Raji (cell line): ENCODE measurements at regions not wholly inside any gene's neighbourhood (a gene's known extent, or its start where the extent isn't known, plus 50 kb on each side); places are given as distances from the start of the nearest gene placed in this dataset.

Experiments
- POLR2A ChIP-seq: IDR thresholded peaks from 2 replicates; pipeline ENCODE4 v1.6.1; 2011; ENCODE audit warnings: low read depth, low read length, control low read depth; ENCODE audit not compliant: insufficient read depth

- no peak for TF ChIP-seq POLR2A
These were observed 347.2 kb upstream of the TRIB2 start for GRCh38 chr2:12369566-12369965.

GRCh38 chr2:12376025-12376424 lies 340.7 kb upstream of the TRIB2 start:
- TF ChIP-seq POLR2A: no peak

- TF ChIP-seq POLR2A: no peak
These were observed 337.6 kb upstream of the TRIB2 start for GRCh38 chr2:12379143-12379542.

- no peak for TF ChIP-seq POLR2A
These were observed 335.0 kb upstream of the TRIB2 start for GRCh38 chr2:12381543-12382325.

GRCh38 chr2:12382366-12382765 lies 334.4 kb upstream of the TRIB2 start:
- no peak for TF ChIP-seq POLR2A

GRCh38 chr2:12389344-12390045 lies 327.2 kb upstream of the TRIB2 start:
- no peak for TF ChIP-seq POLR2A

GRCh38 chr2:12391116-12391515 lies 325.6 kb upstream of the TRIB2 start:
- TF ChIP-seq POLR2A: no peak

- no peak for TF ChIP-seq POLR2A
These were observed 320.0 kb upstream of the TRIB2 start for GRCh38 chr2:12396699-12397098.

GRCh38 chr2:12397854-12398253 lies 318.9 kb upstream of the TRIB2 start:
- no peak for TF ChIP-seq POLR2A

GRCh38 chr2:12399240-12399639 lies 317.5 kb upstream of the TRIB2 start:
- no peak for TF ChIP-seq POLR2A

- no peak for TF ChIP-seq POLR2A
These were observed 316.2 kb upstream of the TRIB2 start for GRCh38 chr2:12400543-12400942.

- no peak for TF ChIP-seq POLR2A
These were observed 314.1 kb upstream of the TRIB2 start for GRCh38 chr2:12402440-12403139.

- TF ChIP-seq POLR2A: no peak
These were observed 312.2 kb upstream of the TRIB2 start for GRCh38 chr2:12404497-12404896.

- no peak for TF ChIP-seq POLR2A
These were observed 309.6 kb upstream of the TRIB2 start for GRCh38 chr2:12407160-12407559.

GRCh38 chr2:12412898-12413305 lies 303.8 kb upstream of the TRIB2 start:
- TF ChIP-seq POLR2A: no peak

GRCh38 chr2:12415536-12415935 lies 301.2 kb upstream of the TRIB2 start:
- TF ChIP-seq POLR2A: no peak
